Stimulated activated CD8-positive, alpha-beta memory T cell treated with anti-CD3 and anti-CD28 coated beads, Interleukin-12 subunit alpha, Interleukin-12 subunit beta, amount 100 ng/mL, for 1 hour (primary cell): ENCODE measurements at regions not wholly inside any gene's neighbourhood (a gene's known extent, or its start where the extent isn't known, plus 50 kb on each side); places are given as distances from the start of the nearest gene placed in this dataset.

ENCODE experiments used
- DNase-seq: peaks from one replicate; pipeline ENCODE4 v3.0.0-alpha.2; 2020; ENCODE audit warnings: low read depth

- DNase-seq = no peak
Observed at GRCh38 chr10:4385231-4385870, 440.7 kb upstream of the AKR1E2 start.

DNA sequence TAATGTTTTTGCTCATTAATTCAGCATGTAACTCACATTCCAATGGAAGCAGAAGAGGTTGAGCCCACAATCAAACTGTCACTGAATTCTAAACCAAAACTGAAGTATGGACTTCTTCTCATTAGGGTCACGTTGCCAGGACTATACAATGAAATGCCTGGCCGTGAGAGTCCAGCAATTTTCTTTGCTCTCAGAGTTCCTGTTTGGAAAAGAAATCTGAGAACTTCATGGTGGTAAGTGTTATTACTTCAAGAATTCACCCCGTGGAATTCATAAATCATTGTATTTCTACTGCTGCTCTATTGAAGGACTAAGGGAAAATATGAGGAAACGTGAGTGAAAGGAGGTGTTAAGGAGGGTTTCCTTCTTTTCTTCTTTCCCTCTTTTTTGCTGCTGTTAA, 441.8 kb upstream of the AKR1E2 start:
- DNase-seq = no peak

- no peak for DNase-seq
Observed at GRCh38 chr10:4383651-4384098, 442.3 kb upstream of the AKR1E2 start.

- no peak for DNase-seq
Observed at GRCh38 chr10:4382811-4383210, 443.2 kb upstream of the AKR1E2 start.

- DNase-seq = no peak
Observed at GRCh38 chr10:4373612-4374011, 452.4 kb upstream of the AKR1E2 start.

- no peak for DNase-seq
Observed at GRCh38 chr10:4373098-4373497, 452.9 kb upstream of the AKR1E2 start.

GRCh38 chr10:4372601-4373000, 453.4 kb upstream of the AKR1E2 start:
- DNase-seq = no peak

- DNase-seq = no peak
Observed at GRCh38 chr10:4371691-4372295, 454.2 kb upstream of the AKR1E2 start.

DNA sequence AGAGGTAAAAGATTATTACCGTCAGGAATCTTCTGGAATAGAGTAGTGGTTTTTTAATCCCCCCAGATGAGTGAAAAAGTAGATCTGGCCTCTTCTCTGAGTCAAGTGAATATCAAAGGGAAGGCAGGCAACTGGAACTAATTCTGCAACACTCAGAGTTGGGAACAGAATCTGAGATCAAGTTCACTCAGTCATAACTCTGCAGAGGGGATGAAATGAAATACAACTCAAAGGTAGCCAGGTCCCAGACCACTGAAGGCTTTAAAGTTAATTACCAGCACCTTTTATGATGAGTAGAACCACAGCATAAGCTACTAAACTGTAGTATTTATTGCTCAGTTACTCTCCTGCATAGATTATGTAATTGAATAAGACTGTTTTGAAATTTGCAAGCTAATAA, 455.6 kb upstream of the AKR1E2 start:
- DNase-seq = no peak

DNA sequence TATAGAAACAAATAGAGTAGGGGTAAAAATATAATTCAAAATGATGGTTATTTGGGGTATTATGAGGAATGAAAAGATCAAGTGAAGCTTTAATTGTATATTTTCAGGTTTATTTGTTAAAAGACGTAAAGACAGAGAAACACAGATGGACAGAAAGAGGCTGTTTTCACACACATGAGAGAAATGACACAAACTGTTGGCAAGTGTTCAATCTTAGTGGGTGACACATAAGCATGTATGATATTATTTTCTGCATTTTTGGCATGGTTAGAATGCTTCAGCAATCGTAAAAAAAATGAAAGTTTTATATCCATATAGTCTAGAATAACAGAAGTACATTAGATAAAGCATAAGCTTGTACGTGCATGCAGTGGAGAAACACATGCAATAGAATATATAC, 464.4 kb upstream of the AKR1E2 start:
- DNase-seq = no peak

- DNase-seq = no peak
Observed at GRCh38 chr10:4359003-4359402, 467.0 kb upstream of the AKR1E2 start.

DNA sequence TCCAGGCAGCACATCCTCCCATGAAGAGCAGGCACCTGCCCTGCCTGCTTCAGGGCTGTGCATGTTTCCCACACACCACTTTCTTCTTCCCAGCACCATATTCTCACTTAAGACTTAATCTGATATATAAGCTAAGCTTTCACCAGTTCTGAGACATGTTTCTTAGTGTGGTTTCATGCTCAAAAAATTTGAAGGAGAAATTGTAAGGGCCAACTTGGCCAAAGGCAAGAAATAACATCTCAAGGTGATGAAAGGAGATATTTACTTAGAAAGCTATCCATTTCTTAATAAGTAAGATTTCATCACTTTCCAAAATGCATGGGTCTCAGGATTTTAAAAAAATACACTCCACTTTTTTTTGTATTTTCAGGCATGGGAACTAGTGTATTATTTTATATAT, 468.1 kb upstream of the AKR1E2 start:
- DNase-seq = no peak

DNA sequence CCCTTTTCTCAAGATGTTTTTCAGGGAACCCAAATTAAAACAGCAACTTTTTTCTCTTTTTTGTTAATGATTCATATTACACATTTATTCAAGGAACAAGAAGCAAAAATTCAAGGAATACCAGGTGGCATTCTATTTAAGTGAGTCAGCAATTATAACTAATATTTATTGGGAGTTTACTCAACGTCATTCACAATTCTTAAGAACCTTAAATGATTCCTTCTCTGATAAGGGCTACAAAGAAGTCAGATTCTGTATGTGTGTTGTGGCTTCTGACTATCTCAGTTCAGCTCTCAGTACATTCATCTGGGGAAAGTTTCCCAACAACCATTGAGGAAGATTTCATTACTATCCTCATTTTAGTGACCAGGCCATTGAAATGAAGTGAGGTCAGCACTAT, 470.7 kb upstream of the AKR1E2 start:
- DNase-seq = no peak

GRCh38 chr10:4354382-4354812, 471.6 kb upstream of the AKR1E2 start:
- DNase-seq = no peak

DNA sequence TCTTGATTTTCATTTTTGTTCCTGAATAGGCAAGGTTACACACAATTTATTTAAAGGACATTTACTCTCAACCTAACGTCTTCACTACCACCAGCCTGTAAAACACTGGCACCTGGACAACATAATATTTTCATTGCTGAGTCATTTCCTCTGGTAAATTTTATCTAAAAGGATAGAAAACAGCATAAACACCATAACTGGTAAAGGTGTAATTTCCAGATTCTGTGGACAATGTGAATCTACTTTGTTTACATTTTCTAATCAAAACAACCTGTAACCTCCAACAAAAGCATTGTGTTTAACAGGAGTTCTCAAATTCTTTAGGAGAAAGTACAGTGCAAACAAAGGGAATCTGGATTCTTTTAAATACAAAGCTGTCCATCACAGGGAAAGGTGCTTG, 472.0 kb upstream of the AKR1E2 start:
- no peak for DNase-seq

- no peak for DNase-seq
Observed at GRCh38 chr10:4353059-4353655, 472.9 kb upstream of the AKR1E2 start.

GRCh38 chr10:4352414-4352961, 473.5 kb upstream of the AKR1E2 start:
- no peak for DNase-seq

GRCh38 chr10:4351723-4352413, 474.1 kb upstream of the AKR1E2 start:
- no peak for DNase-seq

DNA sequence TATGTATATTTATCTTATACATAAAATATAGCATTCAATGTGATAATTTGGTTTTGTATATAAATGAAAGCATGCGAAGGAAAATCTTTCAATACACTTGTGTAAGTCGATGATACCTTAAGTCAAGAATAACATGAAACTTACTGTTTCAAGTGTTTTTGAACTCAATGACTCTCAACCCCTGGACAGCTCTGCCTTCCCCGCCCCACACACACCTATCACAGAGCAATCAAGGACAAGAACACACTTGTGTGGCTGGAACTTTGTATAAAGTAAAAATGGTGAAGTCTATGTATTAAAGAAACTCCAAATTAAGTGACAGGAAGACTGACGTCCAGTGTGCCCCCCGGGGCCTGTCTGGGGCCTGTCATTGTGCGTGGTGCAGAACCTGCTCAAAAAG, 478.6 kb upstream of the AKR1E2 start:
- DNase-seq = no peak

DNA sequence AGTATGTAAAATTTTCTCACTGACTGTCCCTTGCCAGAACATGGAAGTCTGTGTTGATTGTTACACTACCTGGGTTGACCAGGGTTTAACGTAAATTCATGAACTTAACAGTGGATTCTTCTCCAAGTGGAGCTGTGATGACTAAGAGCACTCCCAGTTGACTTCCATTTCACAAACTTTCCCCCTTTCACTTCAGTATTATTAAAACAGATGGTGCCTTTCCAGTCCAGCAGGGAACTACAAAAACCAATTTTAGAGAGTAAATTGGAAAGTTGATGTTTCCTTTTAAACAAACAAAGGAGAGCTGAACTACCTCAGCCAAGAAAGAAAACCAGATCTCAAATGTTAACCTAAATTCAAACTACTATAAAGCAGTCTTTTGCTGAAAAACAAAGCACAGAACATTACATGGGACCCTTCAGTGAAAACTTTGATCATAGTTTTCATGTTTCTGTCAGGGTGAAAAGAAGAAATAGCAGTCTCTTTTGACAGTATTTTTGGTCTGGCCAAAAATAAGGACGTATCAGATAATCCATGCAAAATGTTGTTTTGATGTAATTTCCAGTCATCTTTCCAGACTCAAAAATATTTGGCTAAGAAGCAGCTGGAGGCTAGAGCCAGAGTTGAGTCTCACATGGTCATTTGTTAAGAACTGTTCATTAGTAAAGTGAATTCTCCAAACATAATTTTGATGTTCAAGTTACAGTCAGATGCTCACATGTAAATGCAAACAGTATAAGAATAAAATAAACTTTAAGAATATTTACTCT, 479.9 kb upstream of the AKR1E2 start:
- no peak for DNase-seq

- no peak for DNase-seq
Observed at GRCh38 chr10:4344492-4344994, 481.5 kb upstream of the AKR1E2 start.

GRCh38 chr10:4343873-4344272, 482.1 kb upstream of the AKR1E2 start:
- no peak for DNase-seq
